ENCODE measurements at regions not wholly inside any gene's neighbourhood (a gene's known extent, or its start where the extent isn't known, plus 50 kb on each side); places are given as distances from the start of the nearest gene placed in this dataset.

DNA sequence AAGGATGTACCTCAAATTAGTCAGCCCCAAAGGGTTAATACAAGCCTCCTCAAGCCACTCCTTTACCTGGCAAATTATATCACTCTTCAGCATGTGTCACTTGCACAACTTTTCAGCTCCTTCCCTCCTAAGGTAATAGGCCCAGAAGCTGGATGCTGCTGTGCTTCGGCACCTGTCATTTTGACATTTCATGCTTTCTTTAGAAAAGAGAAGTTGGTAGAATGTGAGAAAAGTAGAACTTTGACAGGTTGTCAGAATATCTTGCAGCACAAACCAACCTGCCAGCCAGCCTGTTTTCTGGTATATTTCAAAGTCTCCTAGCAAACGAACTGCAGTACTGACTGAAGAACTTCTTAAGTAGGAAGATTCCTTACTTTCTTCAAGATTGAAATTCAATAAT lies 2136.9 kb downstream of the MAT2B start:
- Histone ChIP-seq H3K9ac (ENCODE audit: insufficient read depth, low read length, poor library complexity, severe bottlenecking) (no peak overlapping the region), H3K4me1 (ENCODE audit: control insufficient read depth in 1 of 2, insufficient read depth in 2 of 2, low read length in 2 of 2) (no peaks in the 10 kb centered on the region), H3K79me2 (ENCODE audit: insufficient read depth, low read length) (no peaks in the 10 kb centered on the region), H2AFZ (ENCODE audit: insufficient read depth, low read depth, low read length, poor library complexity, severe bottlenecking) (no peak overlapping the region), H4K20me1 (ENCODE audit: insufficient read depth, low read length) (no peaks in the 10 kb centered on the region), H3K27me3 (ENCODE audit: control insufficient read depth in 2 of 2, insufficient read depth in 2 of 2, low read length in 2 of 2) (no peaks in the 10 kb centered on the region), H3K9me3 (replicated peaks in 1 of 2; ENCODE audit: control insufficient read depth in 1 of 2, insufficient read depth in 1 of 2, low read length in 2 of 2) (no peaks in the 10 kb centered on the region), H3K36me3 (replicated peaks in 1 of 2; ENCODE audit: control insufficient read depth in 1 of 2, insufficient read depth in 2 of 2, low read length in 2 of 2) (no peaks in the 10 kb centered on the region), H3K27ac (ENCODE audit: low read depth in 1 of 2, low read length in 2 of 2) (no peak overlapping the region), H3K4me2 (replicated peaks; ENCODE audit: extremely low read depth, low read length, poor library complexity, severe bottlenecking) (no peak overlapping the region), H3K4me3 (replicated peaks in 1 of 3; ENCODE audit: low read depth in 2 of 3, low read length in 3 of 3) (no peak overlapping the region)
- Mint-ChIP-seq H3K4me1 (no peaks in the 10 kb centered on the region), H3K36me3 (no peaks in the 10 kb centered on the region), H3K4me3 (no peak overlapping the region), H3K27me3 (ENCODE audit: low read depth in 3 of 3) (no peaks in the 10 kb centered on the region), H3K9me3 (peaks cover 0 to 4% (median 0%) of the 10 kb centered on the region in 7 donors), H3K27ac (no peak overlapping the region)
- intact Hi-C loops (cut with micrococcal nuclease) = no loop called here
- WGBS (ENCODE audit: insufficient coverage) = no CpG with 5 or more reads among the region's 2 CpGs
- TF ChIP-seq, protein P1, sequence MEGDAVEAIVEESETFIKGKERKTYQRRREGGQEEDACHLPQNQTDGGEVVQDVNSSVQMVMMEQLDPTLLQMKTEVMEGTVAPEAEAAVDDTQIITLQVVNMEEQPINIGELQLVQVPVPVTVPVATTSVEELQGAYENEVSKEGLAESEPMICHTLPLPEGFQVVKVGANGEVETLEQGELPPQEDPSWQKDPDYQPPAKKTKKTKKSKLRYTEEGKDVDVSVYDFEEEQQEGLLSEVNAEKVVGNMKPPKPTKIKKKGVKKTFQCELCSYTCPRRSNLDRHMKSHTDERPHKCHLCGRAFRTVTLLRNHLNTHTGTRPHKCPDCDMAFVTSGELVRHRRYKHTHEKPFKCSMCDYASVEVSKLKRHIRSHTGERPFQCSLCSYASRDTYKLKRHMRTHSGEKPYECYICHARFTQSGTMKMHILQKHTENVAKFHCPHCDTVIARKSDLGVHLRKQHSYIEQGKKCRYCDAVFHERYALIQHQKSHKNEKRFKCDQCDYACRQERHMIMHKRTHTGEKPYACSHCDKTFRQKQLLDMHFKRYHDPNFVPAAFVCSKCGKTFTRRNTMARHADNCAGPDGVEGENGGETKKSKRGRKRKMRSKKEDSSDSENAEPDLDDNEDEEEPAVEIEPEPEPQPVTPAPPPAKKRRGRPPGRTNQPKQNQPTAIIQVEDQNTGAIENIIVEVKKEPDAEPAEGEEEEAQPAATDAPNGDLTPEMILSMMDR (IDR thresholded peaks at IDR 0.05) = no peak
- no peak for DNase-seq

GRCh38 chr5:165665735-165666400 lies 2160.4 kb downstream of the MAT2B start:
- Mint-ChIP-seq H3K27me3 (ENCODE audit: low read depth in 3 of 3) (peaks cover 0 to 2% (median 0%) of the 10 kb centered on the region in 3 donors), H3K27ac (no peak overlapping the region), H3K9me3 (peaks cover 0 to 7% (median 2%) of the 10 kb centered on the region in 7 donors), H3K4me3 (no peak overlapping the region), H3K4me1 (no peaks in the 10 kb centered on the region), H3K36me3 (no peaks in the 10 kb centered on the region)
- Histone ChIP-seq H3K27me3 (ENCODE audit: control insufficient read depth in 2 of 2, insufficient read depth in 2 of 2, low read length in 2 of 2) (no peaks in the 10 kb centered on the region), H3K36me3 (replicated peaks in 1 of 2; ENCODE audit: control insufficient read depth in 1 of 2, insufficient read depth in 2 of 2, low read length in 2 of 2) (no peaks in the 10 kb centered on the region), H3K4me2 (replicated peaks; ENCODE audit: extremely low read depth, low read length, poor library complexity, severe bottlenecking) (no peak overlapping the region), H2AFZ (ENCODE audit: insufficient read depth, low read depth, low read length, poor library complexity, severe bottlenecking) (no peak overlapping the region), H3K9ac (ENCODE audit: insufficient read depth, low read length, poor library complexity, severe bottlenecking) (no peak overlapping the region), H3K4me3 (replicated peaks in 1 of 3; ENCODE audit: low read depth in 2 of 3, low read length in 3 of 3) (no peak overlapping the region), H3K9me3 (replicated peaks in 1 of 2; ENCODE audit: control insufficient read depth in 1 of 2, insufficient read depth in 1 of 2, low read length in 2 of 2) (peaks cover 0 to 4% of the 10 kb centered on the region in 2 donors), H3K79me2 (ENCODE audit: insufficient read depth, low read length) (no peaks in the 10 kb centered on the region), H3K4me1 (ENCODE audit: control insufficient read depth in 1 of 2, insufficient read depth in 2 of 2, low read length in 2 of 2) (no peaks in the 10 kb centered on the region), H4K20me1 (ENCODE audit: insufficient read depth, low read length) (no peaks in the 10 kb centered on the region), H3K27ac (ENCODE audit: low read depth in 1 of 2, low read length in 2 of 2) (no peak overlapping the region)
- DNase-seq = no peak
- TF ChIP-seq, protein P1 (IDR thresholded peaks at IDR 0.05) = no peak
- WGBS (ENCODE audit: insufficient coverage) = 80% methylated on average over 1 of the region's 3 CpGs
- intact Hi-C loops (cut with micrococcal nuclease) = no loop called here

Data from CD14-positive monocyte (primary cell).